Left lobe of liver (tissue), 2 donors: ENCODE measurements at regions not wholly inside any gene's neighbourhood (a gene's known extent, or its start where the extent isn't known, plus 50 kb on each side); places are given as distances from the start of the nearest gene placed in this dataset.
"Not testable (repeated sequence)": the region's sequence is repeated elsewhere in the genome, so short reads cannot be mapped to it uniquely, and the experiment has no call there.

Experiments used
- ATAC-seq: fragments of 200-7000 bp; cut with Tn5 transposase; one replicate; pipeline ENCODE4 v1.9.1; 2020; ENCODE audit warnings: mild to moderate bottlenecking, moderate library complexity
- DNase-seq: peaks from one replicate; pipeline ENCODE4 v3.0.0-alpha.2; 2020; ENCODE audit warnings: low spot score
- donor health status: DM: no; HTN: no; CAD: no; lungs with moderate emphysema.
- donor health status: DM: no; HTN: yes; CAD: no.

DNA sequence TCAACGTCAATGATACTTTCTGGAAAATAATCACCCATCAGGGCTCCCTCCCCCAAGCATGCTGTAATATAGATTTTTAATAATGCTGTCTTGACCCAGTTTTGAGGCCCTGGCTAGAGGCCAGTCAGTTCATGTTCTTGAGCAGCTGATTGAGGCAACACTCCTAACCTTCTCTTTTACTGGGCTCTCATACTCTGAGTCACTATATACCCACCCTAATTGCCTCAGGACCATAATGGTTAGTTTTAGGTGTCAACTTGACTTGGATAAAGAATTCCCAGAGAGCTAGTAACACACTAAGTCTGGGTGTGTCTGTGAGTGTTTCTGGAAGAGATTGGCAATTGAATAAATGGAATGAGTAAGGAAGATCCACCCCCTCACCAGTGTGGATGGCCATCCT, 527.0 kb upstream of the ATP2B1 start:
- DNase-seq (no peak), ATAC-seq (no peak)

DNA sequence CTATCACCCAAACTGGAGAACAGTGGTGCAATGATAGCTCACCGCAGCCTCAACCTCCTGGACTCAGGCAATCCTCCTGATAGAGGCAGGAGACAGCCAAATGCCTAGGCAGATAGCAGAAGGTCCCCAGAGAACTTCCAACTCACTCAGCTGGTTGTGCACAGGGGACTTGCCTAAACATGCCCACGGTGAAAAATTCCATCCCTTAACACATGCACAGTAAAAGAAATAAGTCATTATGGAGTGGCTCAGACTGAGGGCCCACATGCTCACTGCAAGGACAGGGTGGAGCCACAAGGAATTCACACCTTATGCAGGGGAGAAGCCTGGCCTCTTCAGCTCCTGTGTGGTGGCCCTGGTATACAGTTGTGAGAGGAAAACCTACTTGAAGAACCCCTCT, 525.8 kb upstream of the ATP2B1 start:
- ATAC-seq, result no peak
- DNase-seq, result no peak

DNA sequence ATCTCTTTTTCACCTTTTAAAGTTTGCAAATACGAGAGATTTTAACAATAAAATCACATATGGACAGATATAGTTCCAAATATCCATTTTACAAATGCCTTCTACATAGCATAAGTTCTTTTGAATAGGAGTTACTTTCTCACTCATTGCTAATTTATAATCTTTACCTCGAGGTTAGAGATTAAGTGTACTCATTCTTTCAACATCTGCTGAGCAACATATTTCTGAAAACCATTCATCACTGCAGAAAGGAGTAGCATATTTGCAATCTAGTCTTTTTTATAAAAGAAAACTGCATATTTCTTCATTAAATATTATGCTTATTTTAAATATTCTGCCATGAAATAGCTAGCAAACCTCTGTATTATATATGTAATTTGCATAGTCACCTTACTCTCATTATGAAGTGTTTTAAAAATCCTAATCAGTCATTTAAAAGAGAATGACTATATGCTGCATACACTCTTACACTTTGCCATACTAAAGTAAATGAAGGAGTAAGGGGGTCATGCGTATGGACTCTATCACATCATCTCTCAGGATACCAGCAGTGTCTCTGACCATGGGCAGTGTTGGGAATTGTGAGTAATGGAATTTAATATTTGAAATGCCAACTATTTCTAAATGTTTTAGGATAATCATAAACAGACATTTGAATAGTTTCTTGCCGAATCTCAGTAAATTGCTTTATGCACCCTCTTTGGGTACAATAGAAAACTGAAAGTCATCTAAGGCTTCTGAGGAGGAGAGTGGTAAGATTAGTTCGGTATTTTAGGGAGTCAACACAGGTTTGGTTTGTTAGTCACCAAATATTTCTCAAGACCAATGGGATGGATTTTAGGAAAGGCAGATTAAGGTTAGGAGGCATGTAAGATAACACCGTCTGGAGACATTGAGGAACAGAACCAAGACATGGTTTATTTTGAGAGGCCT, 524.8 kb upstream of the ATP2B1 start:
- no peak for ATAC-seq
- DNase-seq, result no peak

DNA sequence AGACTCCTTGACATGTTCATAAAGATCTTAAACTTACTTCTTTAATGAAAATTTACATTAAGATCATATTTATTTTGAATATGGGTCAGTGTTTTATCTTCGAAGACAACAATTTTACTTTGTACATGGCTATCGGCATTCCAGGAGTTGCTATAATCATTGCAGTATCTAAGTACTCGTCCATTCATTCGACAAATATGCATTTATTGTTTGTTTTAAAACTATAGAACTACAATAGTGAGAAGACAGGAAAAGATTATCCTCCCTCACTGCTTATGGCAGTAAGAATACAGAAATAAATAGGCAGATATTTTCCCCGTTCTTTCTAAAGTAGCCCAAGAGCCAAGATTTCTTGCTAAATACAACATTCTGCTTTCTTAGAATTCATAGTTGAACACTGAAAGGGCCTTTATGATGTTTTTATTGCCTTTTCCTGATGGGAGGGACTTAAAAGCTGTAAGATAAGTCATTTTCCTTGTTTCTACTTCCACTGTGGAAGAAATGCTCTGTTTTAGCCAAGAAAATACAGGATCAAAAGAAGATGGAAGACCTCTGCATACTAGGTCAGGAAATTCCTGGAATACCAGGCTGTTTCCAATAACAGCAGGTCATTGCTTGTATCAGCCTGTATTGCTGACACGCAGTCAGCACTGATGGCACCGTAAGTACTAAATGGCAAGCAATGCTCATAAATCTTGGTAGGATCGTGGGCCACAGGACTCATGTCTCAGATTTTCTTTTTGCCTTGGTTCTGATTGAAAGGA, 521.0 kb upstream of the ATP2B1 start:
- ATAC-seq (no peak), DNase-seq (no peak)

DNA sequence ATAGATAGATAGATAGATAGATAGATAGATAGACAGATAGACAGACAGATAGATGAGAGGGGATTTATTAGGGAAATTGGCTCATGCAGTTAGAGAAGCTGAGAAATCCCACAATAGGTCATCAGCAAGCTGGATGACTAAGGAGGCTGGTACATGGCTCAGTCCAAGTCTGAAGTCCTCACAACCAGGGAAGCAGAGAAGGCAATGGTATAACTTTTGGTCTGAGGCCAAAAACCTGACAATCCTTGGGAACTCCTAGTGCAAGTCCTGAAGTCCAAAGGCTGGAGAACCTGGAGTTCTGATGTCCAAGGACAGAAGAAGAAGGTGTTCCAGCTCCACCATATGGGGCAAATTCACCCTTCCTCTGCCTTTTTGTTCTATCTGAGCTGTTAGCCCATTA, 517.6 kb upstream of the ATP2B1 start:
- DNase-seq (no peak), ATAC-seq (no peak)

DNA sequence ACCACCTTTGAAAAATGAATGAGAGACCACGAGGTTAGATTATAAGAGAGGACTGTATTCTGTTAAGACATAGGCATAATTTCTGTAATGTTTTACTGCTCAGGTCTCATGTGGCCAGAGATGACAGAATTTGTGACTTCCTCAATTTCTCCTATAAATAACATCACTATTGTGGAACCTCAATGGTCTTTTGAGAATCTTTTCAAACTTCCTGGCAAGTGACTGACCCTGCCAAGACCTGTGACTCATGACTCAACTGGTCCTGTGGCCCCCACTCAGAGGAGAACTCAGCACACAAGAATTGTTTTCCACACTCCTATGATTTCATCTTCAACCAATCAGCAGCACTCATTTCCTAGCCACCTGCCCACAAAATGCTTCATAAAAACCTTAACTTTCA, 508.2 kb upstream of the ATP2B1 start:
- no peak for ATAC-seq
- no peak for DNase-seq

DNA sequence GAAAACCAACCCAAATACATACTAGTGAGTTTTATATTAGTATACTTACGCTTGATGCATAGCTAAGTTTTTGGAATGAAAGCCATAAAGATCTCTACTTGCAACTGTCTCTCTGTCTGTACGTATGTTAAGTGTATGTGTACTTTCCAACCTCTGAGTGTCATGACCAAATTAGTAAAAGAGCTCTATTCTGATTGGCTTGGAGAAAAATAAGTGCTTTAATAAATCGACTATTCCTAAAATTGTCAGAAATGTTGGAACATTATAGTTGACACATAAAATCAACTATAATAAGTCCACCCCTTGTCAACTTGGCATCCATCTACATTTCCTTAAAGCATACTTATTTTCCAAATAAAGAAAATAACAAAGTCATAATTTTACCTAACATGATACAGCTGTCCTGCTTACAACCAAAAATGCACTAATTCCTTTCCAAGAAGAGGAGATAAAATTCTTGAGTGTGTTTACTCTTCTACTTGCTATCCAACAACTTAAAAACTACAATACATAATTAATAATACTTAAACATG, 507.4 kb upstream of the ATP2B1 start:
- ATAC-seq, result no peak
- no peak for DNase-seq

DNA sequence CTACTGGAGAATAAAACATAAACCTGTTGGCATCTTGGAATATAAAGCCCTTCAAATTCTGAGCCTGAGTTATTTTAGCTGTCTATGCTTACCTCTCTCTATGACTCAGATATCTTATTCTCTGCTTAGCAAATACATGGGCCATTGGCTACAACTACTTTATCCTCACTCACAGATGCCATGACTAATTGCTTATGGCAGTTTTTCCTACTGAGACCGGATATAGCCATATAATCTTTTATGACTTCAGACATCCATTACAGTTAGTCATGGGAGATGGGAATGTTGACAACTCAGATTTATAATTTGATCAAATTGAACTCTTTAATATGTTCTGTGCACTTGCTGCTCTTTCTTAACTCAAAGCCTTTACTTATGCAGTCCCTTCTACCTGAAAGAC, 502.4 kb upstream of the ATP2B1 start:
- DNase-seq (no peak), ATAC-seq (no peak)

DNA sequence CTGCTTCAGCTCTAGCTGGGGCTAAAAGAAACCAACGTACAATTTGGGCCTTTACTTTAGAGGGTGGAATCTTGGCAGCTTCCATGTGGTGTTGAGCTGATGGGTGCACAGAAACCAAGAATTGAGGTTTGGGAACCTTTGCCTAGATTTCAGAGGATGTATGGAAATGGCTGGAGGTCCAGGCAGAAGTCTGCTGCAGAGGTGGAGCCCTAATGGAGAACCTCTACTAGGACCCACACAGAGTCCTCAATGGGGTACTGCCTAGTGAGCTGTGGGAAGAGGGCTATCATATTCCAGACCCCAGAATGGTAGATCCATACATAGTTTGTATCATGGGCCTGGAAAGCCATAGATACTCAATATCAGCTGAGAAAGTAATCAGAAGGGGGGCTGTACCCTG, 500.4 kb upstream of the ATP2B1 start:
- ATAC-seq (no peak), DNase-seq (no peak)

DNA sequence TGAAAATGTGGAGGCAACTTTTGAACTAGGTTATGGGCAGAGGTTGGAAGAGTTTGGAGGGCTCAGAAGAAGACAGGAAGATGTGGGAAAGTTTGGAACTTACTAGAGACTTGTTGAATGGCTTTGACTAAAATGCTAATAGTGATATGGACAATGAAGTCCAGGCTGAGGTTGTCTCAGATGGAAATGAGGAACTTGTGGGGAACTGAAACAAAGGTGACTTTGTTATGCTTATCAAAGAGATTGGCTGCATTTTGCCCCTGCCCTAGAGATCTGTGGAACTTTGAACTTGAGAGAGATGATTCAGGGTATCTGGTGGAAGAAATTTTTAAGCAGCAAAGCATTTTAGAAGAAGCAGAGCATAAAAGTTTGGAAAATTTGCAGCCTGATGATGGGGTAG, 499.7 kb upstream of the ATP2B1 start:
- DNase-seq, ATAC-seq: not testable (repeated sequence)

DNA sequence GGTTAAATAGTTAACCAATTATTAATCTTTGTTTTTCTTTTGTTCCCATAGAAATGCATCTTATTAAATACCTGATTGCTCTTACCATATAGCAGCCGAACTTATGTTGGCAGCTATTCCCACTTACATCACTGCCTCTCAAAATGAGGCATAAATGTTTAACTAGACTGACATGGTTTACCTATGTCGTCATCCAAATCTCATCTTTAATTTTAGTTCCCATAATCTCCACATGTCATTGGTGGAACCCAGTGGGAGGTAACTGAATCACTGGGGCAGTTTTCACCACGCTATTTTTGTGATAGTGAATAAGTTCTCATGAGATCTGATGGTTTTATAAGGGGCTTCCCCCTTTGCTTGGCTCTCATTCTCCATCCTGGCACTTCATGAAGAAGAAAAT, 499.2 kb upstream of the ATP2B1 start:
- no peak for DNase-seq

DNA sequence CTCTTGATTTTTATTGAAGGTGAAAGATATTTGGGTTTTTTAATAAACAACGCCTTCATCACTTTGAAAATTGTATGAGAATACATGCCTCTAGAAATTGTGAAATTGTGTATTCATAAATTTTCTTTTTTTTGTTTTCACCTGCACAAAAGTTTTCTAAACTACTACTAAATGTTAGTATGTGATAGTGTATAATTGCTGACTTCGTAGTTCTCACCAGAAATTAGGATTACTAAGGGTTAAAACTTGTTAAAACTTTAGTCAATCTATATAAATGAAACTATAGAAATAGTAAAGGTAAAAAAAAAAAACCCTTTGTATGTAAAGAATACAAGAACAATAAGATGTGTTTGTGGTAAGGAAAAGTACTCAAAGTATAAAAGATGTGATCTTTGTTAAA, 496.5 kb upstream of the ATP2B1 start:
- no peak for ATAC-seq
- no peak for DNase-seq

More for the DNA sequence above, 499.2 kb upstream of the ATP2B1 start:
- ATAC-seq, result no peak

DNA sequence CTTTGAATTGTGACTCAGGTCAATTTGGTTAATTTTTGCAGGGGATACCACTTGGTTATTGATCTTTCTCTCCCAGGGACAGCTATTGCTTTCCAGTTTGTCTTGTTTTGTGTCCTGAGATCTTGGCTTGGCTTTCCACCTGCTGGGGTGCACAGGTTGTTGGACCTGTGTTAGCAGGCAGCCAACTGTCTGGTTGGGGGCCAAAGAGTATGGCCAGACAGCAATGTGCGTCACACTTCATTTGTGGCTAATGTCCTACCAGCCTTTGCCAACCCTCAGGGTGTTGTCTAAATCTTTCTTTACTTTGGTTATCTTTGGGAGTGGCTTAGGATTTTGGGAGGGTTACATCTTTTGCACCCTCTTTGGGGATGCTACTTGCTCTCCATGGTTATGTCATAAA, 494.9 kb upstream of the ATP2B1 start:
- no peak for DNase-seq
- ATAC-seq, result no peak

DNA sequence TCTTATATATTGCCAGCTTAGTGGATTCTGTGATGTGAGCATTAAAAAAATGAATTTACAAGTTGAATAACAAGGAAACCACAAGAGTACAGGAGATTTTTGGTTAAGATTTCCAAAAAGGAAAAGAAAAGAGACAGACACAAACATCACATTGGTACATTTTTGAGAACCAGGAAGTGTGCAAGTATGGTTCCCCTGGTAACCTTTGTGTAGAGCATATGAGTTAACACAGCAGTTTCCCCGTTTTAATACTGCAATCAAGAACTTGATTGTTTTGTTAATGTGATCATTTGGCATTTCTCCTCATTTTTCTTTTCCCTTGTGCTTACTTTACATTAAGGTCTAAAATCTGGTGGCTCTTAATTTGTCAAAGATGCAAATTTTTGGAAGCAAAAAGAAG, 490.4 kb upstream of the ATP2B1 start:
- DNase-seq (no peak), ATAC-seq (no peak)

DNA sequence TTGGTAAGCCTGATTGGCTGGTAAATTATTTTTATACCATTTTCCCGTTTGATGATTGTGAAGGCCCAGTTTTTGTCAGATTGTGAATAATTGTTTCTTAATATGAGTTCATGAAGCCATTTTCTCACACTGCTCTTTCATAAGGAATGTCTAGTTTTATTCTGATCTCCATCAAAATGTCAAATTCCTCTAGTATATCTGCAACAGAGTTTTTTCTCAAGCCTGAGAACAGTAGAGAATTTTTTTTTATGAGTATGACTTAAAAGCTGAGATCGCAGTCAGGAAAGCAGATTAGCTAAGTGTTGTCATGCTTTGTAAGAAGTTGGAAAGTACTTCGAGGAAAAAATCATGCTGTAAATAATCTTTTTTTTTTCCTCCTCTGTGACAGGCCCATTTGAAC, 484.9 kb upstream of the ATP2B1 start:
- no peak for DNase-seq
- no peak for ATAC-seq

DNA sequence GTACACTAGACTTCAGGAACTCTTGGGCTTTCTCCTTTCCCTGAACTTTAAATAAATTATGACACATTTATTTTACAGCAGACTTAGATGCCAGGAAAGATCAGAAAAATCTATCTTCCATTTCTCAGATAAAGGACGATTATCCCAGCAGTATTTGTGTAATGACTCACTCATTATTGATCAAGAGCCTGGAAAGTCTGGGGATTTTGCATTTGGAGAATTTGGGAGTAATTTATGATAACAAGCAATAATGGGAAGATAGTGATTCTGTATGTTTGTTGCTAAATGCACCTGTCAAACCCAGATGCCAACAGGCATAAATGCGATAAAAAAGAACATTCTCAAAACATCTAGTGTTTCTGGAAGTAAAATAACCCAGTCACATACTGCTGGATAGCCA, 480.2 kb upstream of the ATP2B1 start:
- no peak for ATAC-seq
- no peak for DNase-seq

DNA sequence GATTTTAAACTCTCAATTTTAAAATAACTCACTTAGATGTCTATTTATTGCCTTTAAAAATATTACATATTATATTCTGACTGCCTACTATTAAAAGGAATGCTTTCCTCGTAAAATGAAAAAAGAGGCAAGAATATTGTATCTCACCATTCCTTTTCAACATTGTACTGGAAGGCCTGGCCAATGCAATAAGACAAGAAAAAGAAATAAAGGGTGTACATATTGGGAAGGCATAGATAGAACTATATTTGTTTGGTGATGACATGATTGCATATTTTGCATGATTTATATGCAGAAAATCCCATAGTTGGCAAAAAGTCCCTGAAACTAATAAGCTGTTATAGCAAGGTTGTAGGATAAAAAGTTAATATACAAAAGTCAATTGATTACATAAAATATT, 474.6 kb upstream of the ATP2B1 start:
- ATAC-seq (no peak), DNase-seq (no peak)

DNA sequence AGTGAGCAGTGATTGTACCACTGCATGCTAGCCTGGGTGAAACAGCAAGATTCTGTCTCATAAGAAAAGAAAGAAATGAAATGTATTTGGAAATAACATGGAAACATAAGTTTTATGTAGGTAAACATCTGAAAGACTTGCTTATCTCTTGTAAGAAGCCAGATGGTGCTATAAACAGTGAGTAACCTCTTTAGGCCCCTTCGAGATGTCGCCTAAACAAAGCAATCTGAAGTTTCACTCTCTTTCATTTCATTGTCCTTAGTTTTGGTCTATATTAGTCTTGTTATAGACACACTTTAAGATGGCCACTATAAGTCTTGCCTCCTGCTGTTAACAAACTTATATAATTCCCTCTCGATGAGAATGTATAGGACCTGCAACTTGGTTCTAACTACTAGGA, 472.6 kb upstream of the ATP2B1 start:
- DNase-seq, result no peak
- no peak for ATAC-seq

DNA sequence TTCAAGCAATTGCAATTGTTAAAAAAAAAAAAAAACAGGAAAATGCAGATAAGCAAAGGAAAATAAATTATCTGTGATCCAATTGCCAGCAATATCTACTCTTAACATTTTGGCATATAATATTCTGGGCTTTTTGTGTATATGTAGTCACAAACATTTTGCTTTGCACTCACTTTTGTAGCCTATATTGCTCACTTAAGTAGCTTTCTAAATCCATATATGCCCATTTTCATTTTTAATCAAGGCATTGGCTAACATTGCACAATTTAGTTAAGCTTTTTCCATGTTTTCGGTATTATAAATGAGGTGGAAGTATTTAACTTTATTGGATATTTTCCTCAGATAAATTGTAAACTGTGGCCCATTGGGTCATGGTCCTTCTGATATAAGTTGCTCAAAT, 466.3 kb upstream of the ATP2B1 start:
- no peak for ATAC-seq

DNA sequence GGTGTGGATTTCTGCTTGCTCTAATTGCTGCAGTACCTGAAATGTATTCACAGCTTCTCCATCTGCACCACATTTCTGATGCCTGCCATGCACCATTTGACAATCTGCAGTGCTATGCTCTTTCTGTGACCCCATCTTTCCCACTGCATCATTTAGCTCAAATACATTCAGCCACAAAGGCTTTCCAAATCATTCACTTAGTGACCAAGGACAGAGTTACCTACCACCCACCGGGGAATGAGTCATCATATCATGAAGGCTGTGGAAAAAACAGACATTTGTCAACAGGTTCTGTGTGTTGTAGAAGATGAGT, 465.5 kb upstream of the ATP2B1 start:
- ATAC-seq (no peak), DNase-seq (no peak)

More for the DNA sequence above, 466.3 kb upstream of the ATP2B1 start:
- DNase-seq, result no peak

DNA sequence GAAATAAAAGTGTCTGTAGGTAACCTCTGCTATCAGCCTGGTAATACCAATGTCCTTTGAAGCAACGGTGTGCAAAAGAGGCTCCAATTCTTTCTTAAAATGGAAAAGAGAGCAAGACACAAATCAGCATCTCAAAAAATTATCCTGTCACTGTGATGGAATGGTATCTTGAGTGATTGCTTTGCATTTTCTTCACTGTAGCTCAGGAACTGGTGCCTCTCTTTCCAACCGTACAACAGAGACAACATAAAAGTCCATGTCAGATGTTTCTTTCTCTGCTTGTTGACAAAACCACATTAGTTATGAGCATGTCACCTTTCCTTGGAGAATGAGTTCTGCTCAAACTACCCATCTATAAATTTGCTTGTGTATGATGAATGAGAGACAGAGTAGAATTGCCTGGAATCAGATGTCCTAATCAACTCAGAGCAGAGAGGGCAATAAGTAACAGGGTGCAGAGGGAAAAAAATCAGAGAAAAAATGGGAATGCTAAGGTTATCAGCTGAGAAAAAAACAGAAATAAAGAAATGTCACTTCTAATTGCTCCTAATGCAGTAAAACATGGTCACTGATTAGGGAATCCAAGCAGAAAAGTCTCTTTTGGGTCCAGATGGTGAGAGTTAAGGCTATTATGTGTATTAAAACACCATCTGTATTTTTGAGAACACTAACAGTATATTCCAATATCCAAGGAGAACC, 465.0 kb upstream of the ATP2B1 start:
- no peak for DNase-seq
- ATAC-seq, result no peak

DNA sequence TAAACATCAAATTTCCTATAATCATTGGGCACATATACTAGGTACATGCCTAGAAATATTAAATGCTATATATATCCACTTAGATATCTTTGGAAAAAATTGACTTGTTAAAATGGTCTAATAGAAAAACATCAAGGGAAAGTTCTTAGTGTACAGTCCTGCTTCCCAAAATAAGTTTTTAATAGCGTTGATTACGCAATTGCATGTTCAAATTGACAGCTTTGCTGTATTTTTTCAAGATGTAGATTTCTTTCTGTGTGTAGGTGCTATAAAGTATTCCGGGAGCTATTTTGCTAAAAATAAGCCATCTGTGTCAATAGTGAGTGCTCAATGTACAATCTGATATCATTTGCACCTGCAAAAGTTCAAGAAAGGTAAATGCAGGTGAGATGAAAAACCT, 463.9 kb upstream of the ATP2B1 start:
- ATAC-seq (no peak), DNase-seq (no peak)
